K562 (cell line): ENCODE measurements at regions not wholly inside any gene's neighbourhood (a gene's known extent, or its start where the extent isn't known, plus 50 kb on each side); places are given as distances from the start of the nearest gene placed in this dataset.

ENCODE experiments used
- ATAC-seq: fragments of 200-7000 bp; cut with Tn5 transposase; 3 replicates; pipeline ENCODE4 v1.9.1; 2020; ENCODE audit warnings: moderate library complexity
- BruUV-seq: library from RNA; stranded (reverse); fragments of 400-500 nt; replicated peaks from 2 replicates; lab custom pipeline; 2021; lab: Mats Ljungman, UMichigan
- CTCF ChIA-PET: fragments of 300-600 bp; formaldehyde crosslinking; extraction: SDS; loops from one replicate; lab custom pipeline; 2021; ENCODE audit warnings: low intra/inter-chr PET ratio; lab: Yijun Ruan, JAX
- POLR2A ChIA-PET: fragments of 300-600, 350-650 bp; sonication (Branson Sonifier 250); formaldehyde crosslinking; extraction: SDS; loops from one replicate; lab custom pipeline; 2021; ENCODE audit warnings: antibody characterized with exemption, inconsistent platforms; lab: Yijun Ruan, JAX
- DNase-seq, 4 experiments: peaks; one replicate each; pipeline versions ENCODE4 v3.0.0 to v3.0.0-alpha.2; 2011 to 2018; ENCODE audit warnings: low spot score in 3 of 4, mixed read lengths in 3 of 4; ENCODE audit errors: extremely low read depth in 1 of 4
- FAIRE-seq: peaks from 2 replicates; lab custom pipeline; 2011; peaks lifted over from hg19 to GRCh38; lab: Jason Lieb, UNC
- H2AFZ ChIP-seq: 2 replicates; pipeline ENCODE4 v1.6.0; 2011; ENCODE audit warnings: low read depth, low read length, control low read depth, inconsistent platforms
- H3K27ac ChIP-seq: fragments of 200-600 bp; 3 replicates; pipeline ENCODE4 v1.8.0; 2011; ENCODE audit warnings: low read depth, mild to moderate bottlenecking, control low read depth, inconsistent platforms, low read length, moderate library complexity, mixed read lengths; ENCODE audit errors: extremely low read depth
- H3K27me3 ChIP-seq, 2 experiments: fragments of 300-600 bp in 1 of 2; 2 replicates in 1 of 2; 3 replicates in 1 of 2; pipeline versions ENCODE4 v1.6.0 to v1.8.0; 2011; ENCODE audit warnings: inconsistent platforms in 2 of 2, low read length in 2 of 2, mild to moderate bottlenecking in 1 of 2, mixed read lengths in 1 of 2, moderate library complexity in 1 of 2; ENCODE audit not compliant: control insufficient read depth in 2 of 2, insufficient read depth in 2 of 2
- H3K36me3 ChIP-seq: fragments of 300-600 bp; 3 replicates; pipeline ENCODE4 v1.8.0; 2011; ENCODE audit warnings: mild to moderate bottlenecking, low read length, inconsistent platforms; ENCODE audit not compliant: control insufficient read depth, insufficient read depth
- H3K4me1 ChIP-seq, 2 experiments: fragments of 200-600 bp in 1 of 2; replicated peaks in 1 of 2; 2 replicates in 1 of 2; 3 replicates in 1 of 2; pipeline versions ENCODE4 v1.5.1 to v1.8.0; 2011; ENCODE audit warnings: inconsistent platforms in 2 of 2, low read length in 2 of 2, mild to moderate bottlenecking in 1 of 2, mixed read lengths in 1 of 2, moderate library complexity in 1 of 2; ENCODE audit not compliant: control insufficient read depth in 2 of 2, insufficient read depth in 2 of 2
- H3K4me2 ChIP-seq: 2 replicates; pipeline ENCODE4 v1.6.1; 2011; ENCODE audit warnings: low read length, control low read depth, inconsistent platforms, mixed read lengths; ENCODE audit not compliant: insufficient read depth
- H3K4me3 ChIP-seq: fragments of 200-600 bp; sonication (generic), shearing (Covaris generic); 2 replicates; pipeline ENCODE4 v1.5.1; 2016; ENCODE audit warnings: control low read depth, inconsistent platforms
- H3K79me2 ChIP-seq: fragments of 200-600 bp; 3 replicates; pipeline ENCODE4 v1.8.0; 2011; ENCODE audit warnings: low read length, inconsistent platforms; ENCODE audit not compliant: control insufficient read depth, insufficient read depth
- H3K9ac ChIP-seq, 2 experiments: 2 replicates each; pipeline versions ENCODE4 v1.6.0 to v1.6.1; 2011; ENCODE audit warnings: low read depth in 2 of 2, low read length in 2 of 2, control low read depth in 1 of 2, inconsistent platforms in 1 of 2, mild to moderate bottlenecking in 1 of 2, mixed read lengths in 1 of 2; ENCODE audit not compliant: insufficient read depth in 1 of 2
- H3K9me1 ChIP-seq: one replicate; pipeline ENCODE4 v1.6.0; 2011; ENCODE audit warnings: inconsistent platforms, mild to moderate bottlenecking, low read length, moderate library complexity; ENCODE audit not compliant: control insufficient read depth, insufficient read depth
- H3K9me3 ChIP-seq: replicated peaks from 2 replicates; pipeline ENCODE4 v1.5.1; 2011; ENCODE audit warnings: low read depth, low read length, inconsistent platforms; ENCODE audit not compliant: control insufficient read depth, insufficient read depth
- H4K20me1 ChIP-seq: replicated peaks from 2 replicates; pipeline ENCODE4 v1.6.1; 2011; ENCODE audit warnings: low read length, inconsistent platforms, mixed read lengths; ENCODE audit not compliant: control insufficient read depth, insufficient read depth
- ARID4B ChIP-seq: sonication (generic); formaldehyde crosslinking; IDR thresholded peaks from 2 replicates; pipeline ENCODE4 v1.8.0; 2022; ENCODE audit warnings: mild to moderate bottlenecking, missing genetic modification reagents
- CBFA2T3 ChIP-seq: fragments of 450-650 bp; IDR thresholded peaks from 2 replicates; pipeline ENCODE4 v1.6.1; 2017
- CREB5 ChIP-seq: fragments of 250-450 bp; sonication (Bioruptor Pico); IDR thresholded peaks from 2 replicates; pipeline ENCODE4 v1.5.0; 2020; ENCODE audit warnings: mild to moderate bottlenecking
- DLX4 ChIP-seq: fragments of 250-450 bp; sonication (Bioruptor Pico); IDR thresholded peaks from 2 replicates; pipeline ENCODE4 v1.6.1; 2021; ENCODE audit warnings: mild to moderate bottlenecking
- HNRNPK ChIP-seq: fragments of 200-400 bp; formaldehyde crosslinking; IDR thresholded peaks from one replicate; pipeline ENCODE4 v1.6.1; 2018; ENCODE audit warnings: mild to moderate bottlenecking, low read depth, low read length; ENCODE audit not compliant: poor library complexity, severe bottlenecking
- MEF2A ChIP-seq: IDR thresholded peaks from 2 replicates; pipeline ENCODE4 v1.6.1; 2011; ENCODE audit warnings: low read depth, mild to moderate bottlenecking, low read length, moderate library complexity; ENCODE audit not compliant: control insufficient read depth
- RNF2 ChIP-seq: sonication (generic); IDR thresholded peaks from 2 replicates; pipeline ENCODE4 v1.6.1; 2016
- SAP30 ChIP-seq: fragments of 200-600 bp; sonication (generic); IDR thresholded peaks from 2 replicates; pipeline ENCODE4 v1.6.1; 2012; ENCODE audit warnings: borderline replicate concordance, low read depth, mild to moderate bottlenecking, moderate library complexity, low read length, control low read depth, inconsistent platforms; ENCODE audit not compliant: insufficient read depth, poor library complexity, severe bottlenecking
- SRSF3 ChIP-seq: fragments of 200-400 bp; formaldehyde crosslinking; IDR thresholded peaks from 2 replicates; pipeline ENCODE4 v1.6.1; 2016; ENCODE audit warnings: mild to moderate bottlenecking, low read length, moderate library complexity; ENCODE audit not compliant: insufficient read depth
- TFAM ChIP-seq: fragments of 250-450 bp; sonication (Bioruptor Pico); conservative IDR thresholded peaks from 2 replicates; pipeline ENCODE4 v1.5.0; 2021; ENCODE audit warnings: mild to moderate bottlenecking, moderate library complexity
- ZNF133 ChIP-seq: fragments of 250-450 bp; sonication (Bioruptor Pico); IDR thresholded peaks from 2 replicates; pipeline ENCODE4 v1.4.0; 2020; ENCODE audit warnings: mild to moderate bottlenecking
- ZNF165 ChIP-seq: fragments of 250-450 bp; sonication (Bioruptor Pico); IDR thresholded peaks from 2 replicates; pipeline ENCODE4 v1.4.0; 2020; ENCODE audit warnings: borderline replicate concordance
- ZNF592 ChIP-seq: fragments of 450-650 bp; IDR thresholded peaks from 2 replicates; pipeline ENCODE4 v1.6.1; 2017; ENCODE audit warnings: antibody characterized with exemption, mild to moderate bottlenecking
- WGBS: fragments of 100-300 bp; shearing (Covaris generic); methylation state at CpG from one replicate; pipeline ENCODE4 v1.1.6; 2016; ENCODE audit warnings: low coverage, mixed read lengths; ENCODE audit not compliant: insufficient coverage; ENCODE audit errors: missing lambda C conversion rate; 5-methylcytosine and 5-hydroxymethylcytosine counted together
- in situ Hi-C: fragments of 300-500 bp; cut with MboI; formaldehyde crosslinking; loops from 4 replicates; pipeline ENCODE4 v1.15.0; 2018; ENCODE audit warnings: inconsistent platforms, mixed read lengths
- intact Hi-C: fragments of 100-400 bp; cut with micrococcal nuclease; formaldehyde crosslinking; loops from 2 replicates; pipeline ENCODE4 v1.14.2; 2022

- H4K20me1 ChIP-seq = no peaks in the 10 kb centered on the region
- no peaks in the 10 kb centered on the region for H3K9me3 ChIP-seq
- H3K27me3 ChIP-seq = no peaks in the 10 kb centered on the region; a peak in 1 of 5 replicates
- H3K4me2 ChIP-seq = no peak overlapping the region
- intact Hi-C loops = no loop called here
- H3K27ac ChIP-seq = no peak overlapping the region
- DNase-seq (no peak), ATAC-seq (no peak), FAIRE-seq (no peak)
- no peaks in the 10 kb centered on the region; a peak in 1 of 5 replicates for H3K4me1 ChIP-seq
- no peaks in the 10 kb centered on the region for H3K9me1 ChIP-seq
- H2AFZ ChIP-seq = no peak overlapping the region
- BruUV-seq = no TSS peak
- ChIA-PET CTCF (no interaction called here), POLR2A (no interaction called here)
- H3K4me3 ChIP-seq = no peak overlapping the region
- no peaks in the 10 kb centered on the region for H3K36me3 ChIP-seq
- 21% methylated on average over 3 of the region's 3 CpGs for whole genome bisulfite sequencing
- H3K9ac ChIP-seq = no peak overlapping the region
- in situ Hi-C loops = no loop called here
- no peaks in the 10 kb centered on the region for H3K79me2 ChIP-seq
- TF ChIP-seq RNF2 (no peak), SAP30 (no peak), ZNF592 (no peak), ZNF165 (CRISPR knock-in tag) (no peak), CREB5 (CRISPR knock-in tag) (no peak), CBFA2T3 (no peak), SRSF3 (no peak), ARID4B (CRISPR knock-in tag) (no peak), DLX4 (CRISPR knock-in tag) (no peak), HNRNPK (no peak), MEF2A (no peak), ZNF133 (no peak), TFAM (no peak)
These were observed 469.3 kb downstream of the XYLT1 start for GRCh38 chr16:17001471-17001870.
